Transverse colon (tissue), 4 donors: ENCODE measurements at regions not wholly inside any gene's neighbourhood (a gene's known extent, or its start where the extent isn't known, plus 50 kb on each side); places are given as distances from the start of the nearest gene placed in this dataset.
A peak's percentile ranks its signal among the peaks of the same experiment; 100 is the strongest.

Source experiments
- DNase-seq: peaks from one replicate; pipeline ENCODE4 v3.0.0-alpha.2; 2019
- H3K27ac ChIP-seq, 4 donors: fragments of 200-600 bp; sonication (generic); 2 replicates each; pipeline ENCODE4 v1.5.1; 2016 to 2018; ENCODE audit warnings: inconsistent platforms in 4 of 4
- H3K27me3 ChIP-seq: fragments of 200-600 bp; sonication (generic); 2 replicates; pipeline ENCODE4 v1.5.1; 2017; ENCODE audit warnings: inconsistent platforms
- H3K36me3 ChIP-seq, 4 donors: fragments of 200-600 bp; sonication (generic); 2 replicates each; pipeline ENCODE4 v1.5.1; 2017 to 2019; ENCODE audit warnings: inconsistent platforms in 4 of 4
- H3K4me1 ChIP-seq, 4 donors: fragments of 200-600 bp; sonication (generic); 2 replicates each; pipeline ENCODE4 v1.5.1; 2017 to 2020; ENCODE audit warnings: inconsistent platforms in 4 of 4
- H3K4me3 ChIP-seq, 4 donors: fragments of 200-600 bp; sonication (generic); 1 replicate in 1 of 4; 2 replicates in 3 of 4; pipeline versions ENCODE4 v1.5.1 to v1.6.1; 2017 to 2019; ENCODE audit warnings: inconsistent platforms in 4 of 4
- H3K9me3 ChIP-seq, 2 donors: fragments of 200-600 bp; sonication (generic); 2 replicates each; pipeline ENCODE4 v1.5.1; 2017 to 2019; ENCODE audit warnings: inconsistent platforms in 2 of 2
- CTCF ChIP-seq, 5 experiments: fragments of 200-600 bp in 3 of 5; fragments of 450-650 bp in 2 of 5; sonication (generic) in 3 of 5; IDR thresholded peaks; 1 replicate in 2 of 5; 2 replicates in 3 of 5; pipeline ENCODE4 v1.5.1; 2016 to 2017; ENCODE audit warnings: antibody characterized with exemption in 5 of 5, inconsistent platforms in 3 of 5, mild to moderate bottlenecking in 2 of 5, moderate library complexity in 1 of 5
- EP300 ChIP-seq: sonication (generic); formaldehyde crosslinking; IDR thresholded peaks from one replicate; pipeline ENCODE4 v1.6.1; 2017; ENCODE audit warnings: antibody characterized with exemption, low read depth
- POLR2A ChIP-seq: fragments of 450-650 bp; IDR thresholded peaks from one replicate; pipeline ENCODE4 v1.6.1; 2016; ENCODE audit warnings: antibody characterized with exemption, mild to moderate bottlenecking, moderate library complexity
- POLR2AphosphoS5 ChIP-seq, 3 donors: sonication (generic); formaldehyde crosslinking; IDR thresholded peaks; one replicate each; pipeline ENCODE4 v1.6.1; 2016; ENCODE audit warnings: antibody characterized with exemption in 3 of 3
- WGBS, 2 donors: methylation state at CpG; one replicate each; pipeline ENCODE4 v1.1.5; 2018; ENCODE audit warnings: low coverage in 1 of 2; 5-methylcytosine and 5-hydroxymethylcytosine counted together
- in situ Hi-C, 4 donors: fragments of 200-750 bp; cut with MboI; loops; one replicate each; pipeline versions ENCODE4 v1.15.0 to v1.15.1; 2017; ENCODE audit warnings: low sequenced_read_pairs in 3 of 4, low pct_ligation_motif_present in 1 of 4, low pct_unique_long_range_greater_than_20kb in 1 of 4
- intact Hi-C: fragments of 100-400 bp; cut with DNase I; formaldehyde crosslinking; loops from one replicate; pipeline ENCODE4 v1.15.1; 2023; ENCODE audit warnings: low total_unique reads

- Histone ChIP-seq H3K27ac (no peak overlapping the region), H3K27me3 (no peaks in the 10 kb centered on the region), H3K9me3 (no peaks in the 10 kb centered on the region), H3K36me3 (no peaks in the 10 kb centered on the region), H3K4me1 (peaks cover 0 to 24% (median 5%) of the 10 kb centered on the region in 4 donors), H3K4me3 (no peak overlapping the region)
- TF ChIP-seq POLR2A: no peak
- TF ChIP-seq POLR2AphosphoS5 (IDR thresholded peaks at IDR 0.05): no peak
- TF ChIP-seq CTCF (IDR thresholded peaks at IDR 0.05): no peak
- no peak for TF ChIP-seq EP300
- intact Hi-C loops (no loop called here), in situ Hi-C loops (no loop called here)
- DNase-seq: no peak
Observed at GRCh38 chr7:112635742-112636141, 154.5 kb downstream of the TMEM168 start.

DNA sequence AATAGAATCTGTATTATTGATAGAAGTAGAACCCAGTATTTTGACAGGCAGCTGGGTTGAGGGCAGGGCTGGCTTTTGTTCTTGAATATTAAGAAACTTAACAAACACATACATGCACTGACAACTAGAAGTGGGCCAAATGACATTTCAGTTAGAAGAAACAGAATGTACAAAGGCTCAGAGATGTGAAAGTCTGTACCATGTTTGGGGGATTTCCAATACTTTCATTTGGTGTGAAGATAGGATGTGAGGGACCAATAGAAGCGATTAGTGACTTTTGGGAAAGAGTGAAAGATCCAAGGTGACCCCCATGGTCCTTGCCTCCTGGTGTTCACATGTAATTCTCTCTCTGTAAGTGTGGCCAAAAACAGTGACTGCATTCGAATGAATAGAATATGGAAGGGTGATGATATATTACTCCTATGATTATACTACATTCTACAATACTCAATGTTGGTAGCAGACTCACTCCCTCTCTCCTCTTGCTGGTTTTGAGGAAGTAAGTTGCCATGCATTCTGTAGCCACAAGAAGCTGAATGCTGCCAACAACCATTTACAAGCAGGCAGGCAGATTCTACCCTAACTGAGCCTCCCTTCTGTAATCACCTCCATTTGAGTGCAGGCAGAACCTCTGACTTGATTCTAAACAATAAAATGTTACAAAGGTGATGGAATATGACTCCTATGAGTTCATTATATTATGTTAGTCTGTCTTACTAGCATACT, 151.4 kb downstream of the TMEM168 start:
- peaks cover 0 to 15% (median 5%) of the 10 kb centered on the region in 4 donors for H3K4me1 ChIP-seq
- H3K9me3 ChIP-seq: peaks cover 0 to 6% of the 10 kb centered on the region in 2 donors
- 77 to 86% methylated on average over 2 of the region's 2 CpGs for WGBS, 2 donors
- peak overlapping the region in 1 of 4 donors; percentile 18 for H3K4me3 ChIP-seq
- TF ChIP-seq EP300 (no peak), POLR2A (no peak), CTCF (IDR thresholded peaks at IDR 0.05) (no peak), POLR2AphosphoS5 (IDR thresholded peaks at IDR 0.05) (no peak)
- no peaks in the 10 kb centered on the region for H3K36me3 ChIP-seq
- in situ Hi-C loops (no loop called here), intact Hi-C loops (no loop called here)
- no peak for DNase-seq
- no peaks in the 10 kb centered on the region for H3K27me3 ChIP-seq
- peak overlapping the region; percentile 47 to 66 (median 54) for H3K27ac ChIP-seq

- DNase-seq: no peak
- Histone ChIP-seq H3K4me1 (peaks cover 0 to 15% (median 5%) of the 10 kb centered on the region in 4 donors), H3K4me3 (no peak overlapping the region), H3K9me3 (peaks cover 0 to 6% of the 10 kb centered on the region in 2 donors), H3K36me3 (no peaks in the 10 kb centered on the region), H3K27ac (peak overlapping the region in 1 of 4 donors; percentile 9), H3K27me3 (no peaks in the 10 kb centered on the region)
- intact Hi-C loops (no loop called here), in situ Hi-C loops (no loop called here)
- WGBS, 2 donors: 31 to 38% methylated on average over 1 of the region's 1 CpG
- no peak for TF ChIP-seq POLR2A
- TF ChIP-seq CTCF (IDR thresholded peaks at IDR 0.05): no peak
- no peak for TF ChIP-seq EP300
- TF ChIP-seq POLR2AphosphoS5 (IDR thresholded peaks at IDR 0.05): no peak
Observed at GRCh38 chr7:112640685-112641084, 149.5 kb downstream of the TMEM168 start.

- no peak for DNase-seq
- intact Hi-C loops (no loop called here), in situ Hi-C loops (no loop called here)
- 37% methylated on average over 5 of the region's 5 CpGs; no CpG with 5 or more reads in 1 of the 2 donors for WGBS, 2 donors
- H3K4me3 ChIP-seq: no peak overlapping the region
- H3K27me3 ChIP-seq: no peaks in the 10 kb centered on the region
- TF ChIP-seq EP300 (no peak), POLR2A (no peak), CTCF (IDR thresholded peaks at IDR 0.05) (no peak), POLR2AphosphoS5 (IDR thresholded peaks at IDR 0.05) (no peak)
- H3K36me3 ChIP-seq: no peaks in the 10 kb centered on the region
- H3K27ac ChIP-seq: no peak overlapping the region
- no peaks in the 10 kb centered on the region for H3K4me1 ChIP-seq
- peaks cover 12 to 15% of the 10 kb centered on the region in 2 donors for H3K9me3 ChIP-seq
Observed at GRCh38 chr7:112646783-112647182, 143.4 kb downstream of the TMEM168 start.
